ENCODE measurements at regions not wholly inside any gene's neighbourhood (a gene's known extent, or its start where the extent isn't known, plus 50 kb on each side); places are given as distances from the start of the nearest gene placed in this dataset.
A peak's percentile ranks its signal among the peaks of the same experiment; 100 is the strongest.
"Not testable (repeated sequence)": the region's sequence is repeated elsewhere in the genome, so short reads cannot be mapped to it uniquely, and the experiment has no call there.

GRCh38 chr6:68247782-68248181, 387.3 kb upstream of the ADGRB3 start:
- in situ Hi-C loops (cut with HindIII; ENCODE audit: low sequenced_read_pairs), result no loop called here
- no peak for DNase-seq (ENCODE audit: low spot score)

GRCh38 chr6:68240726-68241125, 394.4 kb upstream of the ADGRB3 start:
- in situ Hi-C loops (cut with HindIII; ENCODE audit: low sequenced_read_pairs), result no loop called here

DNA sequence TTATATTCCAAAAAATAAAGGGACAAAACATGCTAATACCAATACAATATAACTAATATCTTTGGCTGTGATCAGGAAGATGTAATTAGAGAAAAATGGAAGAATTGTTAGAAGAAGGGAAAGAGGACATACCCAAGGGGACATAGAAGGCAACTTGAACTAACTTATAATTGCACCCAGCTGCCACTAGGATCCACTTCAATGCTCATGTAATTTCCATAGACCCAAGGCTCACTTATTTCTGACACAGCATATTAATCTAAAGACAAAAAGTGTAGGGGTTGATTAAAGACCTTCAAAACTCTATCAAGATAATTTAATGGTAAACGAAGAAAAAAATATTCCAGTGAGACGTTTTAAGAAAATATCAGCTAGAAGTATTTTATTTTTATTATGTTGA, 396.0 kb upstream of the ADGRB3 start:
- DNase-seq (ENCODE audit: low spot score), result no peak
- in situ Hi-C loops (cut with HindIII; ENCODE audit: low sequenced_read_pairs), result no loop called here

More at GRCh38 chr6:68240726-68241125, 394.4 kb upstream of the ADGRB3 start:
- DNase-seq (ENCODE audit: low spot score), result no peak

DNA sequence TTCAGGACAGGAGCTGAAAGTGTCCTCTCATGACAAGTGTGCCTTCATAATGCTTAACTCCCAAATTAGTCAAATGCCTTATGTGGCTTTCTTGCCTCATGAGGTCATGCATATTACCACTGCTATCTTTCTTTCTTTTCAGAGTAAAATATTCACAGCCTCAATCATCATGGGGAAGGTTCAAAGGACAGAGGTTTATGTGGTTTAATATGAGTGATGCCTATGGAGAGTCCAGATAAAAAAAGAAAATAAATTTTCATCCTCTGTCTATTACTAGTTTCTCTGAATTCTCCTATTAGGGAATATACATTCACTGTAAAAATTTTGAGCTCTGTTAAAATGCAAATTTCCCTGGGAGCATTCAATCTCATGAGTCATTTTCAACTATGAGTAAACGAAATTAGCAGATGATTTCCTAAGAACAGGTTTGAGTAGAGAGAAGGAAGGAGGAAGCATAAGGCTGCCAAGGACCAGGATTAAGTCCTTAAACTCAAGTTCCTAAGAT, 396.9 kb upstream of the ADGRB3 start:
- in situ Hi-C loops (cut with HindIII; ENCODE audit: low sequenced_read_pairs), result no loop called here
- no peak for DNase-seq (ENCODE audit: low spot score)

DNA sequence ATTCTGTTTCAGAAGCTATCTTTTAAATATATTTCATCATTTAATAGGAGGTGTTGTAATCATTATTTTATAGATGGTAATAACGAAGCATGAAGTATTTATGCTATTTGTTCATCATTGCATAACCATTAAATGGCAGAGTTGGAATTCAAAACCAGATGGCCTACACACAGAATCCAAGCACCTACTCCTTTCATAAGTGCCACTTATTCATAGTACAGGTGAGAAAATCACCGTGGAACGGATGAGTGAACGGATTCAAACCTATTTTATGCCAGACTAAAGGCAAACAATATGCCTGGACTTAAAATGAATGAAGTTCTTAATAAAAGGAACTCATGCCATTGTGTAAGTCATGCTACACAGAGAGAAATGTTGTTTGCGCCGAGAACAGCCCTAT, 397.9 kb upstream of the ADGRB3 start:
- no peak for DNase-seq (ENCODE audit: low spot score)
- in situ Hi-C loops (cut with HindIII; ENCODE audit: low sequenced_read_pairs), result no loop called here

DNA sequence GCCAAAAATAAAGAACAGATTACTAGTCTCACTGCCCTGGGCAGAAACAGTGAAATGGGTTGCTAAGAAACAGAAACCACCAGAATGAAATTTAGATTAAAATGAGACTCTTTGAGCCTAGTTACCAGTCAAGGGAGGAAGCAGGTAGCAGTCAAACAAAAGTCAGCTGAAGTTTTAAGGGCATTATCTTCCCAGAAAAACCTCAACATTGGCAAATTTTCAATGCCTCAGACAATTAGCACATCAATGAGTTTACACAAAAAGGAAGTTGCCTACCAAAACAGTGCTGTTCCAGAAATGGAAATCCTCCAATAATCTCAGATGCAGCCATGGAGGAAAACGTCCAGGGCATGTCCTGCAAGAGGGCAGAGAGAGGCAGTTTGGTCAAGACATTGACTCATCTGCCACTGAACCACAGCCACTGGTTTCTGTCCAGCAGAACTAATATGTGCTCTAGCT, 399.7 kb upstream of the ADGRB3 start:
- DNase-seq (ENCODE audit: low spot score), result no peak
- in situ Hi-C loops (cut with HindIII; ENCODE audit: low sequenced_read_pairs), result no loop called here

GRCh38 chr6:68233623-68234022, 401.5 kb upstream of the ADGRB3 start:
- in situ Hi-C loops (cut with HindIII; ENCODE audit: low sequenced_read_pairs), result no loop called here
- no peak for DNase-seq (ENCODE audit: low spot score)

DNA sequence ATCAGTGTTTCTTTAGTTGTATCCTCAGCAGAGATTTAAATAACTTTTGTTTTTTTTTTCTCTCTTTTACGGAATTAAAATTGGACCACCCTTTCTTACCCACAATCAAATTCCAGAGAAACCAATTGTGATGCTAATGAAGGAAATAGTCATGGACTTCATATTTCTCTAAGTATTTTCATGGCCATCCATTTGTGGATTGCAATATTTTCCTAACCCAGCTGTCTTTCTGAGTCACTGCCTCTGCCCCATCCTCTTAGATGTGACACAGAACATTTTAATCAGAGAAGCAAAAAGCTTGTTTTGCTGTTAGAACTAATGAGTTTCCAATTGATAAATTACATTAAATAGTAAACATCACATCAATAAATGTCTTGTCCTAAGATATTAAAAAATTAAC, 405.5 kb upstream of the ADGRB3 start:
- in situ Hi-C loops (cut with HindIII; ENCODE audit: low sequenced_read_pairs), result no loop called here
- DNase-seq (ENCODE audit: low spot score), result no peak

DNA sequence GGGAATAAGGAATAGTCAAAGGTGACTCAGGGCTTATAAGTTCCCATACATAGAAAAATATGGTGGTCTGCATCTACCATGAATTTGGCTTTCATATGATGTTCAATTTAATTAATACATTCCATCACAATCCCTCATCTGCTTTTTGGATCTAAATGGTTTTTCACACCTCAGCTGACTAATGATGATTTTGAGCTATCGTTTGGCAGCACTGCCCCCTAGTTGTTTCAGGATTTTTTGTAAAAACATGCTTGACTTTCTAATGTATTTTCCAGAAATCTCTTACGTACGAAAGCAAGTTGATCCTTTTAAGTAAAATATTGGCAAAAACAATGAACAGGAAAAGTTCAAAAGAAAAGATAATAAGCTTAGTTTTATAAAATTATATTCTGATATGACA, 408.6 kb upstream of the ADGRB3 start:
- DNase-seq (ENCODE audit: low spot score), result peak; percentile 25
- in situ Hi-C loops (cut with HindIII; ENCODE audit: low sequenced_read_pairs), result no loop called here

- in situ Hi-C loops (cut with HindIII; ENCODE audit: low sequenced_read_pairs), result no loop called here
- DNase-seq (ENCODE audit: low spot score), result no peak
Observed at GRCh38 chr6:68225729-68226128, 409.4 kb upstream of the ADGRB3 start.

GRCh38 chr6:68211242-68211795, 423.8 kb upstream of the ADGRB3 start:
- no peak for DNase-seq (ENCODE audit: low spot score)
- in situ Hi-C loops (cut with HindIII; ENCODE audit: low sequenced_read_pairs), result no loop called here

- DNase-seq (ENCODE audit: low spot score); in situ Hi-C loops (cut with HindIII; ENCODE audit: low sequenced_read_pairs): not testable (repeated sequence)
Observed at GRCh38 chr6:68207612-68208011, 427.5 kb upstream of the ADGRB3 start.

GRCh38 chr6:68200929-68201328, 434.2 kb upstream of the ADGRB3 start:
- in situ Hi-C loops (cut with HindIII; ENCODE audit: low sequenced_read_pairs), result no loop called here
- no peak for DNase-seq (ENCODE audit: low spot score)

GRCh38 chr6:68197356-68197755, 437.7 kb upstream of the ADGRB3 start:
- DNase-seq (ENCODE audit: low spot score), result no peak
- in situ Hi-C loops (cut with HindIII; ENCODE audit: low sequenced_read_pairs), result no loop called here

- no peak for DNase-seq (ENCODE audit: low spot score)
- in situ Hi-C loops (cut with HindIII; ENCODE audit: low sequenced_read_pairs), result no loop called here
Observed at GRCh38 chr6:68196645-68197044, 438.4 kb upstream of the ADGRB3 start.

GRCh38 chr6:68195753-68196152, 439.3 kb upstream of the ADGRB3 start:
- in situ Hi-C loops (cut with HindIII; ENCODE audit: low sequenced_read_pairs); DNase-seq (ENCODE audit: low spot score): not testable (repeated sequence)

DNA sequence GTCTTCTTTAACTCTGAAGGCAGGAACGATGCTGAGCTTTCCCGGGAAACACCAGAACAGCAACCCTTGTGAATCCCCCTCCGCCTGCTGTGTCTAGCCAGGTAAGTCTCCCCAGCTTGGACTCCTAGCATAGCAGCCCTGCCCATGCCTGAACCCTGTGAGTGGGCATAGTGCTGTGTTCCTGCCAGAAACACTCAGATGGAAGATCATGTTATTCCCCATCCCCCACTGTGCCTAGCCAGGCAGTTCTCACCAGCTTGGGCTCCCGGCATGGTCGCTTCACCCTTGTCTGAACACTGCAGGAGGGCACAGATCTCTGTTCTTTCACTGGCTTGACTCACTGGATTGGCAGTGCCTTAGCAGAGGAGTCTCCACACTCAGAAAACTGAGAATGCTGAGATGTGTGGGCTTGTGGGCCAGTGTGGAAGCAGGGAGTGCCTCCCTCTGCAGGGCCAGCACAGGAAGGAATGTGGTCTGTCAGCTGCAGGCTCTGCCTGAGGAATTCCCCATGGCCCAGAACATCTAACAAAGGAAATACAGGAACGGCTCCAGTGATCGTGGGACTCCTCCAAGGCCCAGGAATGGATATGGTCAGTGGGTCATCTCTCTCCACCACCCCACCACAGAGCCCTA, 440.1 kb upstream of the ADGRB3 start:
- in situ Hi-C loops (cut with HindIII; ENCODE audit: low sequenced_read_pairs), result no loop called here
- DNase-seq (ENCODE audit: low spot score), result no peak

- no peak for DNase-seq (ENCODE audit: low spot score)
Observed at GRCh38 chr6:68192988-68193387, 442.1 kb upstream of the ADGRB3 start.

GRCh38 chr6:68189217-68189815, 445.8 kb upstream of the ADGRB3 start:
- DNase-seq (ENCODE audit: low spot score), result no peak

More at GRCh38 chr6:68192988-68193387, 442.1 kb upstream of the ADGRB3 start:
- in situ Hi-C loops (cut with HindIII; ENCODE audit: low sequenced_read_pairs), result no loop called here

DNA sequence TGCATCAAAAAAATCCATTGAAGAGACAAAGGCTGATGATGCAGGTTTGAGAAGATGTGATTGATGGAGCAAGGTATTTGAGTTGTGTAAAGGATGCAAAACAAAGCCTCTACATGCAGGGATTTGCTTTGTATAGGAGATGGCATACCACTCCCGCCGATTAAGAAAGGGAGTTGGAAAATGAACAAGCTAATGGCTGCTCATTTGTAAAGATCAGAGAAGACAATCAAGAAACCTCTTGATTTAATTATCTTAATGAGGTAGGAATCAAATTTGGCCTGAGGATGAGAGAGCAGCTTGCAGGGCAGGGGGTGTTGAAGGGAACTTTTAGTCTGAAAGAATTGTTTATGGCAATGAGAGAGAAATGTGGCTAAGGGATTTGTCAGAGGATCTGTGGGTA, 448.2 kb upstream of the ADGRB3 start:
- in situ Hi-C loops (cut with HindIII; ENCODE audit: low sequenced_read_pairs), result no loop called here
- no peak for DNase-seq (ENCODE audit: low spot score)

More at GRCh38 chr6:68189217-68189815, 445.8 kb upstream of the ADGRB3 start:
- in situ Hi-C loops (cut with HindIII; ENCODE audit: low sequenced_read_pairs), result no loop called here

DNA sequence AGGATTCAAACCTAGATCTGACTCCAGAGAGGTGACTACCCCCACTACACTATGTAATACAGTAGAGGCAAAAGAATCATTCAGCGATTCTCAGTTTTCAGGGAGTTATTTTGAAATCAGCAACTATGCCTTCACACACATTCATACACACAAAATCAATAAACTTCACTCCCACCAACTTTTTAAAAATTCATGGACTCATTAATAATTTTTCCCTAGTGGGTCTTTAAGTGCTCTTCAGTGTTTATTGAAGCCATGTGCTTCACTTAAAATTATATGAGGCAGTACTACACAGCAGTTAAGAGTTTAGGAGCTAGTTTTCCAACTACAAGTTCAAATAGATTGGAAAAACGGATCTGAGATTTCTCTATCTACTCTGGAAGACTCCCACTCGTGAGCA, 452.7 kb upstream of the ADGRB3 start:
- in situ Hi-C loops (cut with HindIII; ENCODE audit: low sequenced_read_pairs), result no loop called here

More for the DNA sequence above, 452.7 kb upstream of the ADGRB3 start:
- DNase-seq (ENCODE audit: low spot score), result no peak

Measured in G401 (cell line).